BJ (cell line): ENCODE measurements at regions not wholly inside any gene's neighbourhood (a gene's known extent, or its start where the extent isn't known, plus 50 kb on each side); places are given as distances from the start of the nearest gene placed in this dataset.
"Not testable (repeated sequence)": the region's sequence is repeated elsewhere in the genome, so short reads cannot be mapped to it uniquely, and the experiment has no call there.

ENCODE experiments used
- CTCF ChIA-PET: fragments of 350-600 bp; formaldehyde crosslinking; extraction: SDS; loops from one replicate; lab custom pipeline; 2021; ENCODE audit warnings: antibody characterized with exemption, inconsistent platforms; lab: Yijun Ruan, JAX
- POLR2A ChIA-PET: fragments of 300-600 bp; sonication (Branson Sonifier 250); formaldehyde crosslinking; extraction: SDS; loops from one replicate; lab custom pipeline; 2021; ENCODE audit warnings: antibody characterized with exemption; lab: Charles Lee
- DNase-seq: peaks from one replicate; pipeline ENCODE4 v3.0.0-alpha.2; 2011; ENCODE audit warnings: low read depth
- H3K27me3 ChIP-seq: 2 replicates; pipeline ENCODE4 v1.6.0; 2011; ENCODE audit warnings: low read length; ENCODE audit not compliant: control insufficient read depth, insufficient read depth
- H3K36me3 ChIP-seq: 2 replicates; pipeline ENCODE4 v1.5.1; 2011; ENCODE audit warnings: low read length; ENCODE audit not compliant: control insufficient read depth, insufficient read depth
- H3K4me3 ChIP-seq: 2 replicates; pipeline ENCODE4 v1.5.1; 2011; ENCODE audit warnings: low read depth, mild to moderate bottlenecking, control low read depth, low read length
- TF ChIP-seq, protein P1 (sequence below): IDR thresholded peaks from 2 replicates; pipeline ENCODE4 v1.5.1; 2011; ENCODE audit warnings: low read depth, mild to moderate bottlenecking, control low read depth, inconsistent platforms, low read length, moderate library complexity; ENCODE audit not compliant: insufficient read depth

DNA sequence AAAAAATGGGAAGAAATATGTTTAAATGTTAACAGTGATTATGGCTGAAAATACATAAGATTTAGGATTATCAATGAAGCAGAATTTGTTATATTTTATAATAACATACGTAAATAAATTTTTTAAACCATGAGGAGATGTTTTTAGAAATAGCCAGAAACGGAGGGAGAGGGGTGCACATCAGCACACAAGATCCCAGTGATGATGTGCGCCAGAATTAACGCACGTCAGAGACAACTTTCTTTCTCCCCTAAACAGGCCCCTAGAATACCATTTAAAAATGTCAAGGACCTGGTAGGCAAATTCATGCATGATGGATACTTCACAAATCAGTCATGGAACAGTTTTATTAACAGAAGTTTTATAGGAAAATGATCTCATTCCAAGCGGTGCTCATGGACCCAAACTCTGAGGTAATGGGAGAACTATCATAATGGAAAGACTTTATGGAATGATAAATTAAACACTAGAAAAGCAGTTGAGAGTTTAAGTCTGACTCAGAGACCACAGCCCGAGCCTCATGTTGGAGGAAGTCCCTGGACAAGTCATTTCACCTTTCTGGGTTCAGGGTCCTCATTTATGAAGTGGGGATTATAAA, 258.9 kb upstream of the GAS1 start:
- CTCF ChIA-PET: no interaction called here
- H3K36me3 ChIP-seq: no peaks in the 10 kb centered on the region
- TF ChIP-seq, protein P1, sequence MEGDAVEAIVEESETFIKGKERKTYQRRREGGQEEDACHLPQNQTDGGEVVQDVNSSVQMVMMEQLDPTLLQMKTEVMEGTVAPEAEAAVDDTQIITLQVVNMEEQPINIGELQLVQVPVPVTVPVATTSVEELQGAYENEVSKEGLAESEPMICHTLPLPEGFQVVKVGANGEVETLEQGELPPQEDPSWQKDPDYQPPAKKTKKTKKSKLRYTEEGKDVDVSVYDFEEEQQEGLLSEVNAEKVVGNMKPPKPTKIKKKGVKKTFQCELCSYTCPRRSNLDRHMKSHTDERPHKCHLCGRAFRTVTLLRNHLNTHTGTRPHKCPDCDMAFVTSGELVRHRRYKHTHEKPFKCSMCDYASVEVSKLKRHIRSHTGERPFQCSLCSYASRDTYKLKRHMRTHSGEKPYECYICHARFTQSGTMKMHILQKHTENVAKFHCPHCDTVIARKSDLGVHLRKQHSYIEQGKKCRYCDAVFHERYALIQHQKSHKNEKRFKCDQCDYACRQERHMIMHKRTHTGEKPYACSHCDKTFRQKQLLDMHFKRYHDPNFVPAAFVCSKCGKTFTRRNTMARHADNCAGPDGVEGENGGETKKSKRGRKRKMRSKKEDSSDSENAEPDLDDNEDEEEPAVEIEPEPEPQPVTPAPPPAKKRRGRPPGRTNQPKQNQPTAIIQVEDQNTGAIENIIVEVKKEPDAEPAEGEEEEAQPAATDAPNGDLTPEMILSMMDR: no peak
- peak; percentile 90 for DNase-seq
- H3K27me3 ChIP-seq: no peaks in the 10 kb centered on the region
- POLR2A ChIA-PET: no interaction called here
- no peak overlapping the region for H3K4me3 ChIP-seq

DNA sequence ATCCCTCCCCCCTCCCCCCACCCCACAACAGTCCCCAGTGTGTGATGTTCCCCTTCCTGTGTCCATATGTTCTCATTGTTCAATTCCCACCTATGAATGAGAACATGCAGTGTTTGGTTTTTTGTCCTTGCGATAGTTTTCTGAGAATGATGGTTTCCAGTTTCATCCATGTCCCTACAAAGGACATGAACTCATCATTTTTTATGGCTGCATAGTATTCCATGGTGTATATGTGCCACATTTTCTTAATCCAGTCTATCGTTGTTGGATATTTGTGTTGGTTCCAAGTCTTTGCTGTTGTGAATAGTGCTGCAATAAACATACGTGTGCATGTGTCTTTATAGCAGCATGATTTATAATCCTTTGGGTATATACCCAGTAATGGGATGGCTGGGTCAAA, 263.4 kb upstream of the GAS1 start:
- H3K27me3 ChIP-seq, DNase-seq, CTCF ChIA-PET, H3K4me3 ChIP-seq, POLR2A ChIA-PET, H3K36me3 ChIP-seq: not testable (repeated sequence)

DNA sequence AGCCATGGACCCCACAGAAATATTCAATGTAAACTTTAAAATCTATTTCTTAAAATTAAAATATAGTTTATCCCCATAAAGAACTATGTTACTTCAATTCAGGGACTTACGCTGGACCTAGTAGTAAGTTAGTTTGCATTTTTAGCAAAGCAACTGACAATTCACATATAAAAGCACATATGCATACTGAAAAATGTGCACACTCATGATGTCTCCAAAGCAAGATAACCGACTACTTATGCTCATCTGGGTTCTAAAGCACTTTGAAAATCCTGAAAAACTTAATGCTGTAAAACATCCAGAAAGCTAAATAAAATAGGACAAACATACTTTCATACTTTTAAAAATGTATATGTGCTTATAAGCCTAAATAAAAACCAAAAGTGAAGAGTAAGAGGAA, 264.4 kb upstream of the GAS1 start:
- Histone ChIP-seq H3K27me3 (no peaks in the 10 kb centered on the region), H3K4me3 (no peak overlapping the region), H3K36me3 (no peaks in the 10 kb centered on the region)
- ChIA-PET POLR2A (no interaction called here), CTCF (interaction anchor here (0.8 to 1.5 kb wide), 2 partner anchors 113 to 263 kb away, joined by 3 read pairs; no protein-coding TSS in a partner anchor)
- TF ChIP-seq, protein P1: no peak
- no peak for DNase-seq

DNA sequence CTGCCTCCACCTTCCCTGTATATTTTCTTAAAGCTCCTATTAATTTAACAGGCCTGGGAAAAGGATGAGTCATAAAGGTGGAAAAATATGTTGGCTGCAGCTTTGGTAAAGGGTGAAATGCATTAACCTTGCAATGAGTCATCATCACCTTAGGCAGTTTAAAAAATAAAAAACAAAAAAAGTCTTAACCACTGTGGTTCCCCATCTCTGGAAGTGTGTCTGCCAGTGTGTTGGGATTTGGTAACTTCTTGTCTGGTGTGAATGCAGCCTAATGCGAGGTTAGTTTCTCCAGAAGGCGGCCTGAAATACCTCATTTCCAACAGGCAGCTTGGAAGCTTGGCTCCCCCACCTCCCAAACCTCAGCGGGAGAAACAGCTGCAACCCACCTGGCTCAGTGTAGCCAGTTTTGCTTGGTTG, 265.3 kb upstream of the GAS1 start:
- Histone ChIP-seq H3K4me3 (no peak overlapping the region), H3K27me3 (no peaks in the 10 kb centered on the region), H3K36me3 (no peaks in the 10 kb centered on the region)
- TF ChIP-seq, protein P1: no peak
- ChIA-PET POLR2A (interaction anchor here (0.5 kb wide), 1 partner anchor 334 kb away, joined by 5 read pairs; no protein-coding TSS in a partner anchor), CTCF (interaction anchor here (0.7 to 1.5 kb wide), 3 partner anchors 73 to 264 kb away, joined by 3 read pairs; no protein-coding TSS in a partner anchor)
- DNase-seq: no peak

DNA sequence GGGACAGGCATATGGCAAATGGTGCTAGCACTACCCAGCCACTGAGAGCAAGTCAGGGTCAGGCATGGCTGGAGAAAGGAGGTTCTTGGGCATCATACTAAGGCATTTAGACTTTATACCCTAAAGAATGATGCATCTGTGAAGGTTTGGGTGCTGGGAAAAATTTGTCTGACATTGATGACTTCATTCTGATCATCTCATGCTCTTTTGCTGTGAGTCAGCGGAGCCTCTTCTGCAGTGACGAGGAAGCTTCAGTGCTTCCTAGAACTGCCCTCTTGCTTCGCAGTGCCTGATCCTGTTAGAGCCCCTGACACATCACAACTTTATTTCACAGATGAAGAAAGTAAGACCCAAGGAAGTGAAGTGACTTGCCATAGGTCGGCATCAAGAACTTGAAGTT, 266.6 kb upstream of the GAS1 start:
- no peak for DNase-seq
- Histone ChIP-seq H3K4me3 (no peak overlapping the region), H3K27me3 (no peaks in the 10 kb centered on the region), H3K36me3 (no peaks in the 10 kb centered on the region)
- ChIA-PET CTCF (no interaction called here), POLR2A (no interaction called here)
- TF ChIP-seq, protein P1: no peak

DNA sequence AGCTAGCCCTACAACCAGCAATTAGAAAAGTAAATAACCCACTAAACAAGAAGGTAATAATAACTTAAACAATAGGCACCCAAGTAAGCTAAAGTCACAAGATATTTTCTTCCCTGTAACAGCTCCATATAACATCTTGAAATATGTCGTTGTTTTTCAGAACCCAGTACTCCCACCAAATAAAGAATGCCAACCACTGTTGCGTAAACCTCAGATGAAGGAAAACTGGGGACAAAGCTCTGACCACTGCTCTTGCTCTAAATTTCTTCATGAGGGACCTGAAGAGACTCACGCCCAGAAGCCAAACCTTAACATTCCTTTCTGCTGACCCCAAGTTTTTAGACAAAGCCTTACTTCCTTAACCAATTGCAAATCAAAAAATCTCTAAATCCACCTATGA, 267.7 kb upstream of the GAS1 start:
- no peak for DNase-seq
- H3K36me3 ChIP-seq: no peaks in the 10 kb centered on the region
- CTCF ChIA-PET: no interaction called here
- POLR2A ChIA-PET: no interaction called here
- no peaks in the 10 kb centered on the region for H3K27me3 ChIP-seq
- TF ChIP-seq, protein P1: no peak
- H3K4me3 ChIP-seq: no peak overlapping the region
